ENCODE measurements at regions not wholly inside any gene's neighbourhood (a gene's known extent, or its start where the extent isn't known, plus 50 kb on each side); places are given as distances from the start of the nearest gene placed in this dataset.

- Mint-ChIP-seq H3K9me3 (ENCODE audit: insufficient read depth) (no peaks in the 10 kb centered on the region), H3K4me1 (no peaks in the 10 kb centered on the region)
Observed at GRCh38 chr15:77556622-77557021, 76.1 kb downstream of the LINGO1 start.

GRCh38 chr15:77555232-77555631 lies 77.5 kb downstream of the LINGO1 start:
- 89% methylated on average over 8 of the region's 8 CpGs for WGBS (ENCODE audit: insufficient coverage)
- Histone ChIP-seq H3K27ac (ENCODE audit: low read length in 2 of 2) (no peak overlapping the region), H3K9me3 (ENCODE audit: control extremely low read depth in 1 of 3, control insufficient read depth in 2 of 3, insufficient read depth in 1 of 3, low read length in 2 of 3) (no peaks in the 10 kb centered on the region), H3K27me3 (replicated peaks in 1 of 4; ENCODE audit: control extremely low read depth in 1 of 4, control insufficient read depth in 3 of 4, insufficient read depth in 4 of 4, low read length in 3 of 4) (no peaks in the 10 kb centered on the region), H3K4me3 (ENCODE audit: control extremely low read depth in 1 of 5, extremely low read depth in 1 of 5, insufficient read depth in 1 of 5, low read depth in 2 of 5, low read length in 4 of 5) (no peak overlapping the region), H4K20me1 (ENCODE audit: control insufficient read depth, insufficient read depth, low read length, poor library complexity, severe bottlenecking) (no peaks in the 10 kb centered on the region), H3K9ac (ENCODE audit: low read length) (no peak overlapping the region), H3K79me2 (ENCODE audit: control insufficient read depth, insufficient read depth, low read length) (no peaks in the 10 kb centered on the region), H3K4me1 (ENCODE audit: control insufficient read depth in 2 of 2, insufficient read depth in 2 of 2, low read length in 2 of 2) (no peaks in the 10 kb centered on the region), H2AFZ (ENCODE audit: insufficient read depth, low read depth, low read length, poor library complexity, severe bottlenecking) (no peak overlapping the region), H3K4me2 (replicated peaks; ENCODE audit: low read depth, low read length, poor library complexity, severe bottlenecking) (no peak overlapping the region), H3K36me3 (replicated peaks in 1 of 2; ENCODE audit: control extremely low read depth in 1 of 2, control insufficient read depth in 1 of 2, extremely low read depth in 1 of 2, insufficient read depth in 2 of 2, low read length in 1 of 2) (no peaks in the 10 kb centered on the region)
- intact Hi-C loops (cut with micrococcal nuclease), result no loop called here
- TF ChIP-seq CTCF (IDR thresholded peaks at IDR 0.05) (no peak), EZH2 (IDR thresholded peaks at IDR 0.05; ENCODE audit: borderline replicate concordance, insufficient read depth, low read depth, low read length, poor library complexity, severe bottlenecking) (no peak)
- no peak for DNase-seq
- ChIA-PET CTCF (no interaction called here), POLR2A (no interaction called here)
- Mint-ChIP-seq H3K27ac (no peak overlapping the region), H3K4me1 (no peaks in the 10 kb centered on the region), H3K4me3 (no peak overlapping the region), H3K9me3 (ENCODE audit: insufficient read depth) (no peaks in the 10 kb centered on the region), H3K27me3 (no peaks in the 10 kb centered on the region)
- no peak for ATAC-seq (ENCODE audit: low read depth)

More at GRCh38 chr15:77556622-77557021, 76.1 kb downstream of the LINGO1 start:
- no peak overlapping the region for H2AFZ ChIP-seq (ENCODE audit: insufficient read depth, low read depth, low read length, poor library complexity, severe bottlenecking)
- Mint-ChIP-seq H3K27me3 (peaks cover 7% of the 10 kb centered on the region), H3K4me3 (no peak overlapping the region), H3K27ac (no peak overlapping the region)
- H3K4me1 ChIP-seq (ENCODE audit: control insufficient read depth in 2 of 2, insufficient read depth in 2 of 2, low read length in 2 of 2), result no peaks in the 10 kb centered on the region
- CTCF ChIA-PET, result no interaction called here
- no peak overlapping the region for H3K4me2 ChIP-seq (replicated peaks; ENCODE audit: low read depth, low read length, poor library complexity, severe bottlenecking)
- H4K20me1 ChIP-seq (ENCODE audit: control insufficient read depth, insufficient read depth, low read length, poor library complexity, severe bottlenecking), result no peaks in the 10 kb centered on the region
- intact Hi-C loops (cut with micrococcal nuclease), result no loop called here
- no peak for TF ChIP-seq EZH2 (IDR thresholded peaks at IDR 0.05; ENCODE audit: borderline replicate concordance, insufficient read depth, low read depth, low read length, poor library complexity, severe bottlenecking)
- no peak for TF ChIP-seq CTCF (IDR thresholded peaks at IDR 0.05)
- no peaks in the 10 kb centered on the region for H3K9me3 ChIP-seq (ENCODE audit: control extremely low read depth in 1 of 3, control insufficient read depth in 2 of 3, insufficient read depth in 1 of 3, low read length in 2 of 3)
- DNase-seq (no peak), ATAC-seq (ENCODE audit: low read depth) (no peak)
- peaks cover 0 to 4% (median 0%) of the 10 kb centered on the region in 4 experiments for H3K27me3 ChIP-seq (replicated peaks in 1 of 4; ENCODE audit: control extremely low read depth in 1 of 4, control insufficient read depth in 3 of 4, insufficient read depth in 4 of 4, low read length in 3 of 4)
- 100% methylated on average over 1 of the region's 7 CpGs for WGBS (ENCODE audit: insufficient coverage)
- POLR2A ChIA-PET, result no interaction called here
- H3K79me2 ChIP-seq (ENCODE audit: control insufficient read depth, insufficient read depth, low read length), result no peaks in the 10 kb centered on the region
- H3K9ac ChIP-seq (ENCODE audit: low read length), result no peak overlapping the region
- no peak overlapping the region for H3K27ac ChIP-seq (ENCODE audit: low read length in 2 of 2)
- H3K36me3 ChIP-seq (replicated peaks in 1 of 2; ENCODE audit: control extremely low read depth in 1 of 2, control insufficient read depth in 1 of 2, extremely low read depth in 1 of 2, insufficient read depth in 2 of 2, low read length in 1 of 2), result no peaks in the 10 kb centered on the region
- H3K4me3 ChIP-seq (ENCODE audit: control extremely low read depth in 1 of 5, extremely low read depth in 1 of 5, insufficient read depth in 1 of 5, low read depth in 2 of 5, low read length in 4 of 5), result no peak overlapping the region

Measured in B cell (primary cell).